ENCODE measurements at regions not wholly inside any gene's neighbourhood (a gene's known extent, or its start where the extent isn't known, plus 50 kb on each side); places are given as distances from the start of the nearest gene placed in this dataset.

- Histone ChIP-seq H3K27ac (ENCODE audit: low read length) (no peak overlapping the region), H3K9me3 (ENCODE audit: insufficient read depth, low read depth, low read length) (no peaks in the 10 kb centered on the region), H3K4me1 (ENCODE audit: insufficient read depth, low read length) (peaks cover 5% of the 10 kb centered on the region; the same call in 1 of the 2 replicates), H3K4me3 (ENCODE audit: low read length) (no peak overlapping the region), H3K9ac (ENCODE audit: low read depth, low read length) (no peak overlapping the region), H3K36me3 (ENCODE audit: insufficient read depth, low read depth, low read length) (no peaks in the 10 kb centered on the region), H3K27me3 (ENCODE audit: insufficient read depth, low read length) (no peaks in the 10 kb centered on the region)
Observed at GRCh38 chr11:11789735-11790369, 51.9 kb upstream of the USP47 start.

GRCh38 chr11:11788063-11788710 lies 53.6 kb upstream of the USP47 start:
- H3K36me3 ChIP-seq (ENCODE audit: insufficient read depth, low read depth, low read length): no peaks in the 10 kb centered on the region
- H3K4me3 ChIP-seq (ENCODE audit: low read length): no peak overlapping the region
- H3K27me3 ChIP-seq (ENCODE audit: insufficient read depth, low read length): no peaks in the 10 kb centered on the region
- H3K4me1 ChIP-seq (ENCODE audit: insufficient read depth, low read length): peaks cover 5% of the 10 kb centered on the region; the same call in 1 of the 2 replicates
- no peak overlapping the region for H3K27ac ChIP-seq (ENCODE audit: low read length)
- H3K9me3 ChIP-seq (ENCODE audit: insufficient read depth, low read depth, low read length): no peaks in the 10 kb centered on the region
- no peak overlapping the region for H3K9ac ChIP-seq (ENCODE audit: low read depth, low read length)

DNA sequence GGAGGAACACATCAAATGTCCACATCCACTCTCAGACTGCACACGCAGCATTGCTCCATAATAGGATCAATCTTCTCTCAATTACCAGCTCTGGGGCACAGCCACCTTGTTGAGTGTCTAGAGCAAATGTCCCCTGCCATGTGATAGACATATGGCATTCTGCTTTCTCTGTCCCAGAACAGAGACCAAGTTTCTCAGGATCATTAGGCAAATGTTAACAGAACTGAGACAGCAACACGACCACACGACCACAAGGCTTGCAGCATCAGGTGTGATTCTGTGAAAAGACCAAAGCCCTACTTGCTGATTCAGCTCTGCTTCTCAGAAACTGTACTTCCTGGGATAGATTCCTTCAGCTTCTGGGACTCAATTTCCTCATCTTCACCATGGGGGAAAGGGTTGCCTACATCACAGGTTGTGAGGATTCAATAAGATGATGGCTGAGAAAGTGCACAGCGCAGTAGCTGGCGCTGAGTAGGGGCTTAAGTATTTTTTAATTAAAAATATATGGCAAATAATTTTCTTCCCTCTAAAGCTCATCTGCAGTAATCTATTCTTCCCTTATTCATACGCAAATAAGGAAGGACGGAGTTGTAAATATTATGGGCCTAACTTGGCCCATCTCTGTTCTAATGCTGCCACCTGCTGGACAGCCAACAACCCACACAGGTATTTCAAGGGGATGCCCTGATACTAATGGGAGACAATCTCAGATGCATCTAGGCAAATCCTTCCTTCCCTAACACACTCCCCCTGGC lies 54.3 kb upstream of the USP47 start:
- H3K9me3 ChIP-seq (ENCODE audit: insufficient read depth, low read depth, low read length): no peaks in the 10 kb centered on the region
- H3K9ac ChIP-seq (ENCODE audit: low read depth, low read length): no peak overlapping the region
- no peak overlapping the region for H3K4me3 ChIP-seq (ENCODE audit: low read length)
- H3K27ac ChIP-seq (ENCODE audit: low read length): no peak overlapping the region
- no peaks in the 10 kb centered on the region for H3K36me3 ChIP-seq (ENCODE audit: insufficient read depth, low read depth, low read length)
- H3K4me1 ChIP-seq (ENCODE audit: insufficient read depth, low read length): peaks cover 5% of the 10 kb centered on the region; the same call in 1 of the 2 replicates
- H3K27me3 ChIP-seq (ENCODE audit: insufficient read depth, low read length): no peaks in the 10 kb centered on the region

DNA sequence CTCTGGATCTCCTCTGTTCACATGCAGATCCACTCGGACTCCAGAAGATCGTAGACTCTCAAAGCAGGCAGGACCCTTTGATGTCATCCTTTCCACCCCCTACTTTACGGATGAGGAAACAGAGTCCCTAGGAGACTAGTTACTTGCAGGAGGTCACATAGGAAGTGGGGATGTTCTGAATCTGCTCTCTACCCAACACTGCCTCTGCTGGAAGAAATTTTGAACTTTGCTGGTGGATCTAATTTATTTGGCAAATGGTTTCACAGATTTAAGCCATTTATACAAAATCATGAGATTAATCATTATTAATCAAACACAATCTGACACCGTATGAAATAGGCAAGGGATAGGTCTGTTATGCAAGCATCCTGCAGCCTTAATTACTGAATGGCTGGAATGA lies 55.0 kb upstream of the USP47 start:
- Histone ChIP-seq H3K4me3 (ENCODE audit: low read length) (no peak overlapping the region), H3K9me3 (ENCODE audit: insufficient read depth, low read depth, low read length) (no peaks in the 10 kb centered on the region), H3K36me3 (ENCODE audit: insufficient read depth, low read depth, low read length) (no peaks in the 10 kb centered on the region), H3K9ac (ENCODE audit: low read depth, low read length) (no peak overlapping the region), H3K27me3 (ENCODE audit: insufficient read depth, low read length) (no peaks in the 10 kb centered on the region), H3K27ac (ENCODE audit: low read length) (no peak overlapping the region), H3K4me1 (ENCODE audit: insufficient read depth, low read length) (peaks cover 5% of the 10 kb centered on the region; the same call in 1 of the 2 replicates)

DNA sequence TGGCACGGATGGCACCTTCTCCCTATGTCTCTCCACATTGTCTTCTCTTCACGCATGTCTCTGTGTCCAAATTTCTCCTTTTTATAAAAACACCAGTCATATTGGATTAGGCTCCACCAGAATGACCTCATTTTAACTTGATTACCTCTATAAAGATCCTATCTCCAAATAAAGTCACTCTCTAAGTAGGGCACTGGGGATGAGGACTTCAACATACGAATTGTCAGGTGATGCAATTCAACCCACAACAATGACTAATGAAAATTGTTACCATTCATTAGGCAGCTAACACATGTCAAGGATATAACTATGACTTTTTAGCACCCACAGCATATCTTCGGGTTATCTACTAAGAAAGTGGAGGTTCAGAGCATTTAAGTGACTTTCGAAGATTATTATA lies 55.5 kb upstream of the USP47 start:
- H3K27ac ChIP-seq (ENCODE audit: low read length): no peak overlapping the region

DNA sequence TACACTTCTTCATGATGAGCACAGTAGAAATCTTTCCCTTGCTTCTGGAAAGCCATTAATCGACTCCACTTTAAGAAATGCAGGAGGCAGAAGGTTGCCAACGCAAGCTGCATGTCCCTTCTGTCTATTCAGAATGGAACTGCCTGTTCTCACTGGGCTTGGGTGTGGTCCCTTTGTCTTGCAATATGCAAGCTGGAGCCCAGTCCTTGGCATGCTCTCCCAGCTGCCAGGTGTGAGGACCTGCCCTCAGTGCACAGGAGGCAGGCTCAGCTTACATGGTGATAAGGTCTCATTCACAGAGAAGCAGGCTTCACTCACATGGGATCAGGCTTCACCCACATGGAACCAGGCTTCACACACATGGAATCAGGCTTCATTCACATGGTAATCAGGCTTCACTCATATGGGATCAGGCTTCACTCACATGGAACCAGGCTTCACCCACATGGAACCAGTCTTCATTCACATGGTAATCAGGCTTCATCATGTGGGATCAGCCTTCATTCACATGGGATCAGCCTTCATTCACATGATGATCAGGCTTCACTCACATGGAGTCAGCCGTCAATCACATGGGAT lies 59.2 kb upstream of the USP47 start:
- no peak overlapping the region for H3K9ac ChIP-seq (ENCODE audit: low read depth, low read length)
- H3K27me3 ChIP-seq (ENCODE audit: insufficient read depth, low read length): no peaks in the 10 kb centered on the region
- H3K36me3 ChIP-seq (ENCODE audit: insufficient read depth, low read depth, low read length): no peaks in the 10 kb centered on the region
- peaks cover 5% of the 10 kb centered on the region; the same call in 1 of the 2 replicates for H3K4me1 ChIP-seq (ENCODE audit: insufficient read depth, low read length)
- H3K27ac ChIP-seq (ENCODE audit: low read length): no peak overlapping the region
- no peaks in the 10 kb centered on the region for H3K9me3 ChIP-seq (ENCODE audit: insufficient read depth, low read depth, low read length)
- H3K4me3 ChIP-seq (ENCODE audit: low read length): no peak overlapping the region

More for the DNA sequence above, 55.5 kb upstream of the USP47 start:
- Histone ChIP-seq H3K9ac (ENCODE audit: low read depth, low read length) (no peak overlapping the region), H3K27me3 (ENCODE audit: insufficient read depth, low read length) (no peaks in the 10 kb centered on the region), H3K4me3 (ENCODE audit: low read length) (no peak overlapping the region), H3K9me3 (ENCODE audit: insufficient read depth, low read depth, low read length) (no peaks in the 10 kb centered on the region), H3K36me3 (ENCODE audit: insufficient read depth, low read depth, low read length) (no peaks in the 10 kb centered on the region), H3K4me1 (ENCODE audit: insufficient read depth, low read length) (peaks cover 5% of the 10 kb centered on the region; the same call in 1 of the 2 replicates)

DNA sequence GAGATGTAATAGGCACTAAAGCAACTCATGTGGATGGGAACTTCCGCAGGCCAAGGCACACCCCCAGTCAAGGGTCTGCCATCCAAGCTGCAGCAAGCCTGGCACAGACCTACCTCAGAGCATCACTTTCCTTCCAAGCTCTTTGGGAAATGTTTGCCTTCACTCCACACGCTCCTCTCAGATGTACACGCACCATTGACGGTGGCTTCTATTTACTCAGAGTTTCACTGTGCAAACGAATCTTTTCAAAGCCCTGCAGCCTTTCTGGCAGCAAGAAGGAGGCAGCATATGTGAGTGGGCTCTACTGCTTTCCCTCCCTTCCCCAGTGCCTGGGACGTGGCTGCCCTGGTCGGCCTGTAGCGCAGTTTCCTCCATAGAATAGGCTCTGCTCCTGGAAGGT lies 60.9 kb upstream of the USP47 start:
- Histone ChIP-seq H3K27ac (ENCODE audit: low read length) (no peak overlapping the region), H3K9ac (ENCODE audit: low read depth, low read length) (no peak overlapping the region), H3K27me3 (ENCODE audit: insufficient read depth, low read length) (no peaks in the 10 kb centered on the region), H3K4me1 (ENCODE audit: insufficient read depth, low read length) (no peaks in the 10 kb centered on the region), H3K4me3 (ENCODE audit: low read length) (no peak overlapping the region), H3K36me3 (ENCODE audit: insufficient read depth, low read depth, low read length) (no peaks in the 10 kb centered on the region), H3K9me3 (ENCODE audit: insufficient read depth, low read depth, low read length) (no peaks in the 10 kb centered on the region)

GRCh38 chr11:11779975-11780374 lies 61.8 kb upstream of the USP47 start:
- no peak overlapping the region for H3K27ac ChIP-seq (ENCODE audit: low read length)
- H3K4me1 ChIP-seq (ENCODE audit: insufficient read depth, low read length): no peaks in the 10 kb centered on the region
- no peak overlapping the region for H3K4me3 ChIP-seq (ENCODE audit: low read length)
- H3K9ac ChIP-seq (ENCODE audit: low read depth, low read length): no peak overlapping the region
- no peaks in the 10 kb centered on the region for H3K36me3 ChIP-seq (ENCODE audit: insufficient read depth, low read depth, low read length)
- H3K9me3 ChIP-seq (ENCODE audit: insufficient read depth, low read depth, low read length): no peaks in the 10 kb centered on the region
- H3K27me3 ChIP-seq (ENCODE audit: insufficient read depth, low read length): no peaks in the 10 kb centered on the region

- Histone ChIP-seq H3K4me1 (ENCODE audit: insufficient read depth, low read length) (no peaks in the 10 kb centered on the region), H3K27ac (ENCODE audit: low read length) (no peak overlapping the region), H3K27me3 (ENCODE audit: insufficient read depth, low read length) (no peaks in the 10 kb centered on the region), H3K9me3 (ENCODE audit: insufficient read depth, low read depth, low read length) (no peaks in the 10 kb centered on the region), H3K36me3 (ENCODE audit: insufficient read depth, low read depth, low read length) (no peaks in the 10 kb centered on the region), H3K4me3 (ENCODE audit: low read length) (no peak overlapping the region), H3K9ac (ENCODE audit: low read depth, low read length) (no peak overlapping the region)
Observed at GRCh38 chr11:11777897-11778296, 63.9 kb upstream of the USP47 start.

GRCh38 chr11:11776714-11777113 lies 65.1 kb upstream of the USP47 start:
- no peak overlapping the region for H3K9ac ChIP-seq (ENCODE audit: low read depth, low read length)
- H3K27me3 ChIP-seq (ENCODE audit: insufficient read depth, low read length): no peaks in the 10 kb centered on the region
- H3K4me3 ChIP-seq (ENCODE audit: low read length): no peak overlapping the region
- H3K4me1 ChIP-seq (ENCODE audit: insufficient read depth, low read length): no peaks in the 10 kb centered on the region
- H3K36me3 ChIP-seq (ENCODE audit: insufficient read depth, low read depth, low read length): no peaks in the 10 kb centered on the region
- no peaks in the 10 kb centered on the region for H3K9me3 ChIP-seq (ENCODE audit: insufficient read depth, low read depth, low read length)
- no peak overlapping the region for H3K27ac ChIP-seq (ENCODE audit: low read length)

DNA sequence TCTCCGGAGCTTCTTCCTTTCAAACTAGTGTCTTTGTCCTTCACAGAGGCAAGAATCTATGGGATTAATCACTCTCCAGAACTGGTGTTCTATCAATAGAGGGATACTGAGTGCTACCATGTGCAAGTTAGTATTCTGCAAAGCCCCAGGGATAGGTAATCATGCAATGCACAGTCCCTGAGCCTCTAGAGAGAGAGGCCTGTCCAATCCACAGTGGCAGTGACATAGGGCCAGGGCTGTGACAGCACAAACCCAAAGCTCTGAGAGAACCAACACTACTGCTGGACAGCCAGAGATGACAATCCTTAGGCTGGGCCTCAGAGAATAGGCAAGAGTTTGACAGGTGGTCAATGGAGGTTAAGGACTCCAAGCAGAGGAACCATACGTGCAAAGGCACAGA lies 66.8 kb upstream of the USP47 start:
- Histone ChIP-seq H3K27me3 (ENCODE audit: insufficient read depth, low read length) (no peaks in the 10 kb centered on the region), H3K4me1 (ENCODE audit: insufficient read depth, low read length) (no peaks in the 10 kb centered on the region), H3K4me3 (ENCODE audit: low read length) (no peak overlapping the region), H3K9ac (ENCODE audit: low read depth, low read length) (no peak overlapping the region), H3K9me3 (ENCODE audit: insufficient read depth, low read depth, low read length) (no peaks in the 10 kb centered on the region), H3K27ac (ENCODE audit: low read length) (no peak overlapping the region), H3K36me3 (ENCODE audit: insufficient read depth, low read depth, low read length) (no peaks in the 10 kb centered on the region)
